Caco-2 (cell line): ENCODE measurements at regions not wholly inside any gene's neighbourhood (a gene's known extent, or its start where the extent isn't known, plus 50 kb on each side); places are given as distances from the start of the nearest gene placed in this dataset.

Experiments
- BruUV-seq: library from RNA; stranded (reverse); fragments of 400-500 nt; replicated peaks from 2 replicates; lab custom pipeline; 2021; lab: Mats Ljungman, UMichigan
- CTCF ChIA-PET: fragments of 300-600 bp; sonication (Branson Sonifier 250); formaldehyde crosslinking; loops from one replicate; lab custom pipeline; 2022; ENCODE audit warnings: antibody characterized with exemption; lab: Charles Lee
- POLR2A ChIA-PET: fragments of 300-600 bp; sonication (Branson Sonifier 250); formaldehyde crosslinking; loops from one replicate; lab custom pipeline; 2022; ENCODE audit warnings: antibody characterized with exemption; lab: Charles Lee
- DNase-seq, 2 experiments: peaks; one replicate each; pipeline versions ENCODE4 v3.0.0 to v3.0.0-alpha.2; 2020 to 2022
- H3K27me3 ChIP-seq: replicated peaks from 2 replicates; pipeline ENCODE4 v1.6.0; 2011; ENCODE audit warnings: low read length; ENCODE audit not compliant: control insufficient read depth, insufficient read depth
- H3K36me3 ChIP-seq: 2 replicates; pipeline ENCODE4 v1.5.1; 2011; ENCODE audit warnings: low read length; ENCODE audit not compliant: control insufficient read depth, insufficient read depth
- H3K4me1 ChIP-seq: fragments of 250-450 bp; sonication (Bioruptor Pico); 2 replicates; pipeline ENCODE4 v1.5.1; 2020; ENCODE audit warnings: mild to moderate bottlenecking
- H3K4me3 ChIP-seq: 2 replicates; pipeline ENCODE4 v1.5.1; 2011; ENCODE audit warnings: low read depth, mild to moderate bottlenecking, control low read depth, low read length
- H3K9me3 ChIP-seq: fragments of 250-450 bp; sonication (Bioruptor Pico); 2 replicates; pipeline ENCODE4 v1.5.1; 2020; ENCODE audit warnings: mild to moderate bottlenecking, moderate library complexity
- H3K27ac Mint-ChIP-seq: one replicate; pipeline ENCODE4 v1.8.0; 2022; ENCODE audit warnings: mixed read lengths; ENCODE audit not compliant: unreplicated experiment
- H3K27me3 Mint-ChIP-seq: one replicate; pipeline ENCODE4 v1.8.0; 2022; ENCODE audit warnings: mixed read lengths; ENCODE audit not compliant: insufficient read depth, unreplicated experiment
- H3K36me3 Mint-ChIP-seq: one replicate; pipeline ENCODE4 v1.8.0; 2022; ENCODE audit warnings: mild to moderate bottlenecking, mixed read lengths; ENCODE audit not compliant: insufficient read depth, unreplicated experiment
- H3K4me1 Mint-ChIP-seq: one replicate; pipeline ENCODE4 v1.8.0; 2022; ENCODE audit warnings: low read depth, mixed read lengths; ENCODE audit not compliant: unreplicated experiment
- H3K4me3 Mint-ChIP-seq: one replicate; pipeline ENCODE4 v1.8.0; 2022; ENCODE audit warnings: mild to moderate bottlenecking, moderate library complexity, mixed read lengths; ENCODE audit not compliant: unreplicated experiment
- H3K9me3 Mint-ChIP-seq: one replicate; pipeline ENCODE4 v1.8.0; 2022; ENCODE audit warnings: mixed read lengths; ENCODE audit not compliant: unreplicated experiment
- CTCF ChIP-seq, 2 experiments: fragments of 200-600 bp in 1 of 2; IDR thresholded peaks; 1 replicate in 1 of 2; 2 replicates in 1 of 2; pipeline versions ENCODE4 v1.5.1 to v1.8.0; 2011 to 2022; ENCODE audit warnings: antibody characterized with exemption in 1 of 2, control low read depth in 1 of 2, inconsistent platforms in 1 of 2, low read depth in 1 of 2, low read length in 1 of 2, mild to moderate bottlenecking in 1 of 2, moderate library complexity in 1 of 2; ENCODE audit not compliant: insufficient read depth in 1 of 2, severe bottlenecking in 1 of 2, unreplicated experiment in 1 of 2
- intact Hi-C: fragments of 100-400 bp; cut with micrococcal nuclease; formaldehyde crosslinking; loops from one replicate; pipeline ENCODE4 v1.10.0; 2022; ENCODE audit not compliant: unreplicated experiment

GRCh38 chr13:33763021-33763420, 54.9 kb upstream of the RFC3 start:
- Histone ChIP-seq H3K4me1 (0 out of 2 replicates have a peak, but pooled peaks cover 5% of the 10 kb centered on the region), H3K9me3 (no peaks in the 10 kb centered on the region), H3K36me3 (no peaks in the 10 kb centered on the region), H3K4me3 (no peak overlapping the region), H3K27me3 (no peaks in the 10 kb centered on the region)
- no peaks in the 10 kb centered on the region for H3K4me1 Mint-ChIP-seq
- no peak for DNase-seq
- H3K27me3 Mint-ChIP-seq: peaks cover 11% of the 10 kb centered on the region
- H3K9me3 Mint-ChIP-seq: no peaks in the 10 kb centered on the region
- CTCF ChIA-PET: no interaction called here
- POLR2A ChIA-PET: no interaction called here
- H3K27ac Mint-ChIP-seq: no peak overlapping the region
- no peaks in the 10 kb centered on the region for H3K36me3 Mint-ChIP-seq
- no peak for TF ChIP-seq CTCF (IDR thresholded peaks at IDR 0.05; ENCODE audit: insufficient read depth in 1 of 2, low read depth in 1 of 2, low read length in 1 of 2, severe bottlenecking in 1 of 2, unreplicated experiment in 1 of 2)
- BruUV-seq: no TSS peak
- no peak overlapping the region for H3K4me3 Mint-ChIP-seq
- intact Hi-C loops: no loop called here

- Mint-ChIP-seq H3K4me1 (no peaks in the 10 kb centered on the region), H3K27ac (no peak overlapping the region), H3K36me3 (no peaks in the 10 kb centered on the region), H3K9me3 (no peaks in the 10 kb centered on the region), H3K27me3 (peaks cover 12% of the 10 kb centered on the region), H3K4me3 (no peak overlapping the region)
- ChIA-PET CTCF (no interaction called here), POLR2A (no interaction called here)
- Histone ChIP-seq H3K4me1 (0 out of 2 replicates have a peak, but pooled peaks cover 5% of the 10 kb centered on the region), H3K27me3 (no peaks in the 10 kb centered on the region), H3K4me3 (no peak overlapping the region), H3K36me3 (no peaks in the 10 kb centered on the region), H3K9me3 (no peaks in the 10 kb centered on the region)
- BruUV-seq: no TSS peak
- no peak for TF ChIP-seq CTCF (IDR thresholded peaks at IDR 0.05; ENCODE audit: insufficient read depth in 1 of 2, low read depth in 1 of 2, low read length in 1 of 2, severe bottlenecking in 1 of 2, unreplicated experiment in 1 of 2)
- intact Hi-C loops: no loop called here
- no peak for DNase-seq
Measured at GRCh38 chr13:33764716-33765115, 53.2 kb upstream of the RFC3 start.

- H3K9me3 Mint-ChIP-seq: no peaks in the 10 kb centered on the region
- no peaks in the 10 kb centered on the region for H3K36me3 Mint-ChIP-seq
- ChIA-PET POLR2A (no interaction called here), CTCF (no interaction called here)
- peaks cover 12% of the 10 kb centered on the region for H3K27me3 Mint-ChIP-seq
- intact Hi-C loops: no loop called here
- no TSS peak for BruUV-seq
- Histone ChIP-seq H3K4me3 (no peak overlapping the region), H3K4me1 (0 out of 2 replicates have a peak, but pooled peaks cover 5% of the 10 kb centered on the region), H3K9me3 (no peaks in the 10 kb centered on the region), H3K36me3 (no peaks in the 10 kb centered on the region), H3K27me3 (no peaks in the 10 kb centered on the region)
- H3K4me1 Mint-ChIP-seq: no peaks in the 10 kb centered on the region
- no peak overlapping the region for H3K27ac Mint-ChIP-seq
- DNase-seq: no peak
- TF ChIP-seq CTCF (IDR thresholded peaks at IDR 0.05; ENCODE audit: insufficient read depth in 1 of 2, low read depth in 1 of 2, low read length in 1 of 2, severe bottlenecking in 1 of 2, unreplicated experiment in 1 of 2): no peak
- no peak overlapping the region for H3K4me3 Mint-ChIP-seq
Measured at GRCh38 chr13:33766329-33767123, 51.4 kb upstream of the RFC3 start.
